GM19239 (cell line): ENCODE measurements at regions not wholly inside any gene's neighbourhood (a gene's known extent, or its start where the extent isn't known, plus 50 kb on each side); places are given as distances from the start of the nearest gene placed in this dataset.

ENCODE experiments used
- DNase-seq: peaks from one replicate; pipeline ENCODE4 v3.0.0; 2011; ENCODE audit warnings: low spot score; ENCODE audit not compliant: insufficient read length
- FAIRE-seq: peaks from 2 replicates; lab custom pipeline; 2011; peaks lifted over from hg19 to GRCh38; lab: Jason Lieb, UNC

GRCh38 chr10:121195524-121195910 is 344.4 kb downstream of the WDR11 start:
- FAIRE-seq (no peak), DNase-seq (no peak)

GRCh38 chr10:121199081-121199480 is 347.9 kb downstream of the WDR11 start:
- DNase-seq (no peak), FAIRE-seq (no peak)

GRCh38 chr10:121205625-121206024 is 354.5 kb downstream of the WDR11 start:
- DNase-seq (no peak), FAIRE-seq (no peak)

- FAIRE-seq, result no peak
Observed at GRCh38 chr10:121211446-121211845, 360.3 kb downstream of the WDR11 start.

GRCh38 chr10:121213437-121213836 is 362.3 kb downstream of the WDR11 start:
- no peak for DNase-seq
- FAIRE-seq, result no peak

More at GRCh38 chr10:121211446-121211845, 360.3 kb downstream of the WDR11 start:
- no peak for DNase-seq

GRCh38 chr10:121216295-121216694 is 365.1 kb downstream of the WDR11 start:
- FAIRE-seq, result no peak
- DNase-seq, result no peak

- no peak for DNase-seq
- no peak for FAIRE-seq
Observed at GRCh38 chr10:121216721-121217181, 365.6 kb downstream of the WDR11 start.

GRCh38 chr10:121217331-121217730 is 366.2 kb downstream of the WDR11 start:
- FAIRE-seq (no peak), DNase-seq (no peak)

GRCh38 chr10:121221072-121221471 is 369.9 kb downstream of the WDR11 start:
- DNase-seq (no peak), FAIRE-seq (no peak)

GRCh38 chr10:121221991-121222390 is 370.8 kb downstream of the WDR11 start:
- no peak for FAIRE-seq
- no peak for DNase-seq

- FAIRE-seq (no peak), DNase-seq (no peak)
Observed at GRCh38 chr10:121222842-121223241, 371.7 kb downstream of the WDR11 start.

- FAIRE-seq (no peak), DNase-seq (no peak)
Observed at GRCh38 chr10:121231079-121231478, 367.2 kb downstream of the FGFR2 start.

- DNase-seq, result no peak
- no peak for FAIRE-seq
Observed at GRCh38 chr10:121232494-121232893, 365.8 kb downstream of the FGFR2 start.

- no peak for FAIRE-seq
- no peak for DNase-seq
Observed at GRCh38 chr10:121235692-121236091, 362.6 kb downstream of the FGFR2 start.

GRCh38 chr10:121236621-121237020 is 361.6 kb downstream of the FGFR2 start:
- DNase-seq, result no peak
- FAIRE-seq, result no peak

GRCh38 chr10:121237718-121238117 is 360.5 kb downstream of the FGFR2 start:
- no peak for FAIRE-seq
- no peak for DNase-seq

- FAIRE-seq (no peak), DNase-seq (no peak)
Observed at GRCh38 chr10:121240011-121240410, 358.2 kb downstream of the FGFR2 start.

- FAIRE-seq, result no peak
- no peak for DNase-seq
Observed at GRCh38 chr10:121240556-121240955, 357.7 kb downstream of the FGFR2 start.

GRCh38 chr10:121241337-121241736 is 356.9 kb downstream of the FGFR2 start:
- no peak for DNase-seq
- no peak for FAIRE-seq

GRCh38 chr10:121242741-121243608 is 355.3 kb downstream of the FGFR2 start:
- no peak for DNase-seq
- no peak for FAIRE-seq

GRCh38 chr10:121243609-121244241 is 354.5 kb downstream of the FGFR2 start:
- FAIRE-seq (no peak), DNase-seq (no peak)
